Posterior vena cava (tissue), 2 donors: ENCODE measurements at regions not wholly inside any gene's neighbourhood (a gene's known extent, or its start where the extent isn't known, plus 50 kb on each side); places are given as distances from the start of the nearest gene placed in this dataset.
"Not testable (repeated sequence)": the region's sequence is repeated elsewhere in the genome, so short reads cannot be mapped to it uniquely, and the experiment has no call there.

ENCODE experiments used
- DNase-seq: peaks from one replicate; pipeline ENCODE4 v3.0.0-alpha.2; 2020; ENCODE audit warnings: low spot score
- intact Hi-C, 2 donors: fragments of 100-400 bp; cut with DNase I; formaldehyde crosslinking; loops; one replicate each; pipeline versions ENCODE4 v1.14.1 to v1.14.2; 2022 to 2023
- donor health status: DM: yes; HTN: yes; CAD: no.
- donor health status: DM: yes; HTN: yes; CAD: no.

DNA sequence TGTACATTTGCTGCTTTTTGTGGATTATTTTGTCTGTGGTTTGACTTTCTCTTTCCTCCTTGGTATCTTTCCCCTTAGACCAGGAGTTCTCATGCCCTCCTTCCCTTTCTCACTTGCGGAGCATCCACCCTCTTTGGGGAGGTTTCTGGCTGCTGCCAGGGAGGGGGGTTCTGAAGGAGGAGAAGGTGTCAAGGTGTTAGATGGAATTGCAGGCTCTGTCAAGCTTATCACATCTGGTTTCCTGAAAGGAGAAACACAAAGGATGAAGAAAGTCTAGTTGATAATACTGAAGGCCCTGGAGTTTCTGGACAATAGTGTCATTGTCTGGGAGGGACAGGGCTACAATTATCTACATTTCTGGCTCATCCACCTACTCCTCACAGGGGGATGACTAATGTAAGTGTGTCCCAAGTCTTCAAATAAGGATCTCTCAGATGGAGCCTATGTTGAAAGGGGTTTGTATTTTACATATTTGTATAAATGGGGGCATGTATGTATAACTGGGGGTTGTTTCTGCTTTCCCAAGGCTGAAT lies 217.3 kb upstream of the CCDC196 start:
- DNase-seq: no peak
- intact Hi-C loops: no loop called here

DNA sequence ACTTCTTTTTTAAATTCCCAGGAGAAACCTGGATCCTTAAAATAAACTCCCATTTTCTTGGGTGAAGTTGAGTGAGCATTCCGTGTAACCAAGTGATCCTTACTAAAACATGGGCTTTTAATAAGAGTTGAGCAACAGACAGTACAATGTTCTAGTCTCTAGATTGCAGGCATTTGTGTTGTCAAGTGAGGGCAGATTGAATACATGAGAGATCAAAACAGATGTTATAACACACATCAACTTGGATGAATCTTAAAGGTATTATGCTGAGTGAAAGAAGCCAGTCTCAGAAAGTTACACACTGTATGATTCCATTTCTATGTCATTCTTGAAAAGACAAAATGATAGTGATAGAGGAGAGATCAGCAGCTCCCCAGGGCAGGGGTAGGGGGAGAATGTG lies 213.9 kb upstream of the CCDC196 start:
- intact Hi-C loops: loop anchor here in 1 of 2 donors (10.0 kb wide), 1 partner anchor 773 kb away; no protein-coding TSS in a partner anchor
- DNase-seq: no peak

DNA sequence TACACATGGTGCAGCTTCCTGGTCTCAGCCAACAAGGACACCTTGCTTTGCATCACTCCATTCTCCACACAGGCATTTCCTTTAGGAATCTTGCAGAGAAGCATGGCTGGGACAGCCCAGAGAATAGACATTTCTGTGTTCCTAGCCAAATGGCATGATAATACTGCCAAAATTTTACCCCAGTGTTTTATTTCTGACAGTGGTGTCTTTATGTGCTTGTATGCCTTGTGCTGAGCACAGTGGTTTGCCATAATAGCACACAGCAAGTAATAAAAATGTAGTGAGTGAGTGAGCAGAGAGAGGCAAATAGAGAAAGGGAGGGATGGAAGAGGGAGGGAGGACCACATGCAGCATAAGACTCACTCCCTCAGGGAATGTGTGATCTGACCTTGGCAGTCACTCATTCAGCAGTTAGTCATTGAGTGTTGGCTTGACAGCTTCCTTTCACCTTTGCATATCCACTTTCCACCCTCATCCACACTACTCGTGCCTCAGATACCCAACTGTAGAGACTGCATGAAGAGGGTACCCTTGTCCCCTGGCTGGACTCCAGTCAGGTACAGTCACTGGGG lies 212.8 kb upstream of the CCDC196 start:
- intact Hi-C loops: loop anchor here in 1 of 2 donors (10.0 kb wide), 1 partner anchor 771 kb away; no protein-coding TSS in a partner anchor

DNA sequence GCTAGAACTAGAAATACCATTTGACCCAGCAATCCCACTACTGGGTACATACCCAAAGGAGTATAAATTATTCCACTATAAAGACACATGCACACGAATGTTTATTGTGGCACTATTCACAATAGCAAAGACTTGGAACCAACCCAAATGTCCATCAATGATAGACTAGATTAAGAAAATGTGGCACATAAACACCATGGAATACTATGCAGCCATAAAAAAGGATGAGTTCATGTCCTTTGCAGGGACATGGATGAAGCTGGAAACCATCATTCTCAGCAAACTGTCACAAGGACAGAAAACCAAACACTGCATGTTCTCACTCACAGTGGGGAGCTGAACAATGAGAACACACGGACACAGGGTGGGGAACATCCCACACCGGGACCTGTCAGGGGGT lies 207.8 kb upstream of the CCDC196 start:
- not testable (repeated sequence) for DNase-seq
- intact Hi-C loops: loop anchor here in 1 of 2 donors (10.0 kb wide), 1 partner anchor 766 kb away; no protein-coding TSS in a partner anchor

More for the DNA sequence above, 212.8 kb upstream of the CCDC196 start:
- no peak for DNase-seq

DNA sequence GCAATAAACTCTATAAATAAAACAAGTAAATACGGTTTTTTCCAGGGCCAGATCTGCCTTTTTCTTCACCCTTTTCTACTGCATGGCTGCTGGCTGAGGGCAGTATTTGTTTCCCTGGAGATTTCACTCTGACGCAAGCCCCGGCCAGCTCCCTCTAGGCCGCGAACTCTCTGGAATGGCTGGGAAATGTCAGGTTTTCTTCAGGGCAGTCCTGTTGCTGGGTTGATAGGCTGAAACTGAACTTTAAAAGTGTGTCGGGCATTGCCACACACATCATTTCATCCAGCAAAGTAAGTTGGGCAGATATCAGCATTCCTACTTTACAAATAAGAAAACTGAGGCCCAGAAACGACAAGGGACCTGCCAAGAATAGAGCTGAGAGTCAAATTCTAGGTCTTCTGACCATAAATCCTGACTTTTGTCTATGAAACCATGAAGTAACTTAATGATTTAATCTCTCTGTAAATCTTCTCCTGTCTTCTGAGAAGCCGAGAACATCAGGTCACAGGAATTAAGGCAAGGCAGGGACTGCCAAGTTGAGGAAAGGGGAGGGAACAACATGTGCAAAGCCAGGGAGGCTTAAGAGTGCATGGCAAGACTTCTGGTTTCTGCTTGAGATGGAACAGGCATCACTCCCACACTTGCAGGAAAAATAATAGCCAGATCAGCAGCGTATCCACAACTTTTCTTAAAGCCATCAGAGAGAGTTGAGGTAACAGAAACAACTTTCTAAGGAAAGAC lies 205.0 kb upstream of the CCDC196 start:
- DNase-seq: peak; percentile 88
- intact Hi-C loops: no loop called here

DNA sequence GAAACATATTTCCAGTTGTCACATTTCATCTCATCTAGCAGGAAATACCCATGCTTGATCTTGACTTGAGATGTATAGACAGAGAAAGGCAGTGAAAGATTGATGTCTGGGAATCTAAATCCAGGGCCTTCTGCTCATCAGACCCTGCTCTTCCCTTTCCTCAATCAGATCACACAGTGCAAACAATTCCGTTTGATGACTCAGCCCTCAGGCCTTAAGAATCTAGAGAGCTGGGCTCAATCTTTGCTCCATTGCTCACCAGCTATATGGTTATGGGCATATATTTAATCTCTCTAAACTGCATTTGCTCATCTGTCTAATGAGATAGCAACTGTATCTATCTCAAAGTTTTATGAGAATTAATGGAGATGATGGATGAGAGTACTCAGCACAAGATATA lies 201.8 kb upstream of the CCDC196 start:
- no peak for DNase-seq
- intact Hi-C loops: no loop called here

DNA sequence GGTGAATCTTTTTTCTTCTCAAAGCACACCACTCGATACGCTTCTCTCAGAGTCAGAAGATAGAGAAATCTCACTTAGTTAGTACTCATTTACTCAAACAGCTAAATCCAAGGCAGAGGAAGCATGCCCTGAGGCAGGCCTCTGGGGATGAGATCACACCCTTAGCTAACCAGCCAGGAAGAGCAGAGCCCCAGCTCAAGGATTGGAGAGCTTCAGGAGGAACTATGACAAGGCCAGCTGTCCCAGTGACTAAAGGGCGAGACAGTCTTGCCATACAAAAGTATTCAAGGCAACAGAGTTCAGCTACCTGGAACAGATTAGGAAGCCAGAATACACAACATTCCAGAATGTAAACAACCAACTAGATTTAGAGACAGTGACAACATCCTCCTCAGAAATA lies 197.7 kb upstream of the CCDC196 start:
- intact Hi-C loops: no loop called here
- DNase-seq: no peak

DNA sequence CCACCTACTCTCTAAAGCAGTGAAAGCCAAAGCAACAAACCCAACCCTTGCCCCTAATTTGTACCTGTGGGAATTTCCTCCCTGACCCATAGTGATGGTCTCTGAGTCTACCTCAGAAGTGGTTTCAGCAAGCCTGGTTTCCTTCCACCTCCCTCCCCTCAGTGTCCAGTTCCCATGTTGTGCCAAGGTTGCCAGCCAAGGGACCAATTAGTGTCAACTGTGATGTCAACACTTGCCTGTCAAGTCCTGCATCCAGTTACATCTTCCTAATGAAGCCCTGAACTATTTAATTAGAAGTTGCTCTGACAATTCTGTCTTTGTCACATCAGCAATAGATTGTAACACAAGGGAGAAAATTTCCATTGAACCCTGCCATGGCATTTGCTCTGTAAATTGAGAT lies 194.4 kb upstream of the CCDC196 start:
- no peak for DNase-seq
- intact Hi-C loops: no loop called here

DNA sequence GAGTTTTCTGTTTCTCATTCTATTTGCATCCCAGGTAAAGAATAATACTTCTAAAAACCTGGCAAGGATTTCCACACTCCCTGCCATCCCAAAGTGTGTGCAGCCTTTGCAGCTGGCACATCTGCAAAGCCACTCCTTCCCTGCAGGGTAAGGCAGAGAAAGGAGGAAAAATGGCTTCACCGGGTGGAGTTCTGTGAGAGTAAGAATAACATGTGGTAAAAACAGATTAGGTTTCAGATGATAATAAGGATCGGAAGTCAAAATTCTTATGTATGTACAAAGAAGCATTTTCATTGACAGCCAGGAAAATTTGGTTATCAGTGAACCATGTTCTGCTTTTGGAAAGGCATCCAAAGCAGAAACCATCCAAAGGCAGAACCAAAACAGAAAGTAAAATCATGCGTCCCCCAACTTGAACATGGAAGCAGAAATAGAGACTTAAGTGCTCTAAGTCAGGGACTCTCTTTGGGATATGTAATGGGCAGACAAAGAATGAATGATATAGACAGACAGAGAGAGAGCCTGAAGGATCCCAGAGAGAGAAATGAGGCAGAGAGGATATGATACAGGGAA lies 192.6 kb upstream of the CCDC196 start:
- intact Hi-C loops: no loop called here

DNA sequence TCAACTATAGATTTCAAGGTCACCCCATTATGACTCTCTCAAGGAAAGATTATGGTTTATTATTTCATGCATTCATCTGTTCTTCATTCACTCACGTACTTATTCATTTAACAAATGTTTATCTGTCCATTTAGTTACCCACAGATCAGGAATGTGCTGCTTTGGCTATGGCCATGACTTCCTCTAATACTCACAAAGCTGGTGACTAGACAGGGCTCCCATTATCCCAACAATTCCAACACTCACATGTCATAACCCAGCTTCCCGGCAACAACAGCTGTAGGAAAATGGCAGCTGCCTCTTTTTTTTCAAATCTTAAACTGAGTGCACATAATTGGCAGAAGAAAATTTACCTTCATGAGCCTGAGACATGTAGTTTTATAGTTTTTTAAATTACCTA lies 190.8 kb upstream of the CCDC196 start:
- intact Hi-C loops: no loop called here
- DNase-seq: no peak

More for the DNA sequence above, 192.6 kb upstream of the CCDC196 start:
- no peak for DNase-seq

DNA sequence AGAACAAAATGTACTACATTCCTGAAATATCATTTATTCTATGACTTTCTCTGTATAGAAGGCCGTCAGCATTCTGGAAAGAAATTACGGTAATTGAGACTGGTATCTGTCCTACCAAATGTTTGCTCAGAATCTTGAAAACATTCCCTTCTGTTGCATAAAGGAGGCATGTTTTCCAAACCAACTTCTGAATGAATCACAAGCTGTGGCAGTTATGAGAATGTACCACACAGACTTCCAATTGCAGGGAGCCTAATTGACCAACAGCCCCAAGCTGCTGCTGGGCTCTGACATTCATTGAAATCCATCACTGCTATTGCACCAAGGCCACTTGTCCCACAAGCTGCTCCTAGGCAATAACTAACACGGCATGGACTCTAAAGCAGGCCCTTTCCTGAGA lies 185.3 kb upstream of the CCDC196 start:
- DNase-seq: no peak
- intact Hi-C loops: no loop called here

DNA sequence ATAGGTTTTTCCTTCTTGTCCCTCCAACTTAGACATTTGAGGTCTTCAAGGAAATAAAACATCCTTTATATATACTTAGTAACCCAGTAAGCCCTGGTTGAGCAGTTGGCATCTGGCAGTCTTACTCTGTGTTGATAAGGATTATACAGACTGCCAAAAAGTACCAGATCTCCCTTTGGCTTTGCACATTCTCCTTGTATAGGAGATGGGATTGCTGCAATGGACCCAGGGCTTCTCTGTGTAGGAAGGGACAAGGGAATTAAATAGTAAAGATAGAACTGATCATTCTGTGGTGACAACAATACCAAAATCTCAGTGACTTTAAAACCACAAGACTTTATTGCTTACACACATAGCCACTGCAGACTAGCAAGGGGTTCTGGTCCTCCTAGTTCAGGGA lies 180.1 kb upstream of the CCDC196 start:
- no peak for DNase-seq
- intact Hi-C loops: loop anchor here in 1 of 2 donors (5.0 kb wide), 1 partner anchor 999 kb away; no protein-coding TSS in a partner anchor

DNA sequence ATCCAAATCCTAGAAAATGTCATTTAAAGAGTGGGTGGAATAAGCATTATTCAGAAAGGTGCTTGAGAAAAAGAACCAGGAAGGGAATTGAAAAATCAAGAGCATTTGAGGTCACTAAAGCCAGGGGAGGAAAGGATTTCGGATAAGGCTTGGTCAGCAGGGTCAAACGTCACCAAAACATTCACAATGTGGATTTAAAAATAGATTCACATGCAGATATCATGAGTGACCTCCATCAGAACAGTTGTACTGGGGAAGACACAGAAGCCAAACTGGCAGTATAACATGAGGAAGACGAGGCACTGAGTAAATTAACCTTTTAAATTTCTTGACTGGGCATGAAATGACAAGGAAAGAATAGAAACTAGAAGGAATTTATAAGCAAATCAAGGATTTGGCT lies 175.1 kb upstream of the CCDC196 start:
- DNase-seq: no peak
- intact Hi-C loops: no loop called here

DNA sequence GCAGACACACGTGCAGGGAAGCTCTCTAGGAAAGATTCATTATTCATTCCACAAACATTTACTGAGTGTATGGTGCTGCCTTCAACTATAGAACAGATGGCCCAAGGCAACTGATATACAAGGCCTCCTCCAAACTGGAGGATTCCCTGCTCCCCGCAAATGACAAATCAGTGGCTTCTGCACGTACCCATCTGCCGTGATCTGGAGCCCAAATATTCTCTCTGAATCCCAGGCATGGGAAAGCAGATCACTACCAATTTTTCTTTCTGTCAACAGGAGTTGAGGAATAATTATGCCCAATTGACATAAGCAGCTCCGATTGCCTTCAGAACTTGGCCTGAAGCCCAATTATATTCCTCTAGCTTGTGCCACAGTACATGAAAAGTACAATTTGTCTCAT lies 174.2 kb upstream of the CCDC196 start:
- intact Hi-C loops: no loop called here
- no peak for DNase-seq

DNA sequence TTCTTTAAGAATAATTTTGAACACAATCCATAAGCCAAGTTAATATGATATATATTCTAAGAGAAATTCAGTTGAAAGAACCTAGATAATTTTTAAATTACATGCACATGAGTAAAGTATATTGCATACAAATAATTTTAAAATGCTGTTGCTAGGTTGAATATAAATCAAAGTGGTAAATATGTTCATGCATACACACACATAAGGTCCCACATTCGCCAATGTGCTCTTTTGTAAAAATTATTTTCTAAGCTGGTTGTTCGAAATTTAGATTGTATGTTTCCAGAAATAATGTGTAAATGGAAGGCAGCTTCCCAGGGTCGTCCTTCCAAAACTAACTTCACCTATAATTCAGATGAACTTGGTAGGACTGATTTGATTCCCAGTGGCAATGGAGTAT lies 173.7 kb upstream of the CCDC196 start:
- intact Hi-C loops: no loop called here
- DNase-seq: no peak

DNA sequence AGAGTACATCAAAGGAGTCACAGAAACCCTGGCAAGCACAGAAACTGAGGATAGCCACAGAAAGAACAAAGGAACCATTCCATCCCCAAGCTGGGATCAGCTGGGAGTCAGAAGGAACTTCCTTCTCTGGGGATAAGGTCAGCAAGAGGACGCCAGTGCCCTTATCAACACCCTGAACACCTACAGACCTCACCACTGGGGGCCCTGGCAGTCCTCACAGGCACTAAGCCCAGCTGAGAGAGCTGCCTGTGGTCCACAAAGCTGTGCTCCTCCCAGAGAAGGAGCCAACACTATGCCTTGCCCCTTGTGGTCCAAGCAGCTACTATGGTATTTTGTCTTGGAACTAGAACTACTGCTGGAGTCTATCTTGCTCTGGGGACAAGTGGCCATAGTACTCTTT lies 171.1 kb upstream of the CCDC196 start:
- intact Hi-C loops: no loop called here

DNA sequence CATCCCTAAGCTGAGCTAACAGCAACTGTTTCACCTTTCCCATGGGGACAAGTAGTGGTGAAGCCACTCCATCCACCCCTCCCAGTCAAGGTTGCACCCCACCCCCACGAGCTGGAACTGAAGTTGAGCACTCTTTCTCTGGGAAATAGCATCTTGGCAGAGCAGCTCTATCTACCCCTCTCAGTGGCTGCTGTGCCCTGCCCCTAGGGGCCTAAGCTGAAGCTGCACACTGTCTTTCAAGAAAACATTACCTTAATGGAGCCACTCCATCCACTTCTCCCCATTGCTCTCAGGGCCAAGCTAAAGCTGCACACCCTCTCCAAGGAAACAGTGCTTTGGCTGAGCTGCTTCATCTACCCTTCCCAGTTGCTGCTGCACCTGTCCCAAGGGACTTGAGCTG lies 170.6 kb upstream of the CCDC196 start:
- no peak for DNase-seq
- intact Hi-C loops: no loop called here

More for the DNA sequence above, 171.1 kb upstream of the CCDC196 start:
- DNase-seq: no peak

DNA sequence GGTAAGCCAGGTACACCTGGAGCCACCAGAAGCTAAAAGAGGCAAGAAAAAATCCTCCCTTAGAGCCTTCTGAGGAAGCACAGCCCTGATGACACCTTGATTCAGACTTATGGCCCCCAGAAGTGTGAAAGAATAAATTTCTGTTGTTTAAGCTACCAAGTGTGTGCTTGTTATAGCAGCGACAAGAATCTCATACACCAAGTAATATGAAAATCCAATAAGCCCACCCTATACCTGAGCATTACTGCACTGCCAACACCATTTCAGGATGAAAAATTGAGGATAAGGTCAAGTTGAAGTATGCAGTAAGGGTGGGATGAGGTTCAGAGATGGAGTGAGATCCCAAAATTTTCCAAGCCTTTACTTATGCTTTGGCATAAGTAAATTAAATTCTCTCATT lies 163.6 kb upstream of the CCDC196 start:
- no peak for DNase-seq
- intact Hi-C loops: no loop called here

DNA sequence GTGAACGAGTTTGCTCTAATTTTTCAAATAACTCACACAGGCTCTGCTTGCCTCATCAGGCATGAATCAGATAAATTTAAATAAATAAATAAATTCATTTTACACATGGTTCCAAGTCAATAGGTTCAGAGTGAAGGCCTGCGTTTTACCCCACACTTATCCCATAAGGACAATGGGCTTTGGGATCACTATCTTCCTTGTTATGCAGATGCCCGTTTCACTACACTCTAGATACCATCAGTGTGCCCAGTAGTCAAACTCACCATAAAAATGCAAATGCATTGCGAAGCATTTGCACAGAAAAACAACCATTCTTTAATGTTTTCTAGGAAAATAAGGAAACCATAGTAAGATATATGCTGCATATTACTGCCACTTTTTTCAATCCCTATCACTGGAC lies 155.9 kb upstream of the CCDC196 start:
- intact Hi-C loops: no loop called here
- no peak for DNase-seq

DNA sequence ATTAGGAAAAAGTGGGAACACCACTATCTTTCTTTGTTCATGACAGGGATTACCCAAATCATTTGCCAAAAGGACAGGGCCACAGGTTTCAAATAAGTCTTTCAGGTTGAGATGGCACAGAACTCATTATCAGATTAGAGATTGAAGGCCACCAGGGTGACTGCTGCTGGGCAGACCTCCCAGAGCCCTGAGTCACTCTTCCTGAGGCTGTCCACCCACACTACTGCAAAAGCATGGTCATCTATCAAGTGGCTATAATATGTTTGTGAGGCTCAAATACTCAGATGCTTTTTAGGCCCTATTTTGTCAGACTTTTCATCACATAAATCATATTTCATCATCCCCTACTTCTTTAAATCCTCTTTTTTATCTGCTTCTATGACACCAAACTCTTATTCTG lies 155.3 kb upstream of the CCDC196 start:
- intact Hi-C loops: no loop called here
- no peak for DNase-seq
